Sigmoid colon (tissue), 6 donors: ENCODE measurements at regions not wholly inside any gene's neighbourhood (a gene's known extent, or its start where the extent isn't known, plus 50 kb on each side); places are given as distances from the start of the nearest gene placed in this dataset.

Experiments used
- DNase-seq: peaks from one replicate; pipeline ENCODE4 v3.0.0-alpha.2; 2019
- H3K27ac ChIP-seq, 4 donors: fragments of 200-600 bp; sonication (generic); one replicate each; pipeline ENCODE4 v1.5.1; 2016 to 2019; ENCODE audit warnings: mild to moderate bottlenecking in 1 of 4
- H3K27me3 ChIP-seq, 3 donors: fragments of 200-600 bp; sonication (generic); one replicate each; pipeline ENCODE4 v1.5.1; 2019; ENCODE audit warnings: mild to moderate bottlenecking in 1 of 3
- H3K36me3 ChIP-seq, 4 donors: fragments of 200-600 bp; sonication (generic); one replicate each; pipeline ENCODE4 v1.5.1; 2016 to 2019
- H3K4me1 ChIP-seq, 4 donors: fragments of 200-600 bp; sonication (generic); one replicate each; pipeline ENCODE4 v1.5.1; 2017 to 2019
- H3K4me3 ChIP-seq, 4 donors: fragments of 200-600 bp; sonication (generic); one replicate each; pipeline ENCODE4 v1.5.1; 2017 to 2019; ENCODE audit warnings: mild to moderate bottlenecking in 2 of 4, moderate library complexity in 1 of 4
- H3K9me3 ChIP-seq, 4 donors: fragments of 200-600 bp in 3 of 4; sonication (generic) in 3 of 4; one replicate each; pipeline versions ENCODE4 v1.5.1 to v1.6.1; 2013 to 2019
- CTCF ChIP-seq, 4 experiments: fragments of 450-650 bp in 3 of 4; fragments of 200-600 bp in 1 of 4; IDR thresholded peaks; one replicate each; pipeline ENCODE4 v1.5.1; 2016 to 2019; ENCODE audit warnings: antibody characterized with exemption in 4 of 4, mild to moderate bottlenecking in 3 of 4, moderate library complexity in 2 of 4
- EP300 ChIP-seq, 4 donors: sonication (generic); formaldehyde crosslinking; IDR thresholded peaks; one replicate each; pipeline ENCODE4 v1.6.1; 2017; ENCODE audit warnings: antibody characterized with exemption in 4 of 4
- POLR2A ChIP-seq, 2 donors: fragments of 450-650 bp; IDR thresholded peaks; one replicate each; pipeline ENCODE4 v1.6.1; 2016; ENCODE audit warnings: antibody characterized with exemption in 2 of 2, mild to moderate bottlenecking in 2 of 2, moderate library complexity in 2 of 2
- POLR2AphosphoS5 ChIP-seq, 4 donors: sonication (generic); formaldehyde crosslinking; IDR thresholded peaks; one replicate each; pipeline ENCODE4 v1.6.1; 2017; ENCODE audit warnings: antibody characterized with exemption in 4 of 4
- WGBS, 2 donors: extraction: QIAGEN DNeasy Blood & Tissue Kit; methylation state at CpG; one replicate each; pipeline ENCODE4 v1.1.7; 2013; 5-methylcytosine and 5-hydroxymethylcytosine counted together
- intact Hi-C: fragments of 100-400 bp; cut with DNase I; formaldehyde crosslinking; loops from one replicate; pipeline ENCODE4 v1.15.1; 2023
- donor health status: healthy with polysubstance abuse.
- donor health status: healthy.

- no peaks in the 10 kb centered on the region for H3K36me3 ChIP-seq
- H3K27me3 ChIP-seq = no peaks in the 10 kb centered on the region
- no peaks in the 10 kb centered on the region for H3K9me3 ChIP-seq
- H3K27ac ChIP-seq = no peak overlapping the region
- TF ChIP-seq EP300 (IDR thresholded peaks at IDR 0.05) = no peak
- no peak for TF ChIP-seq POLR2AphosphoS5 (IDR thresholded peaks at IDR 0.05)
- TF ChIP-seq POLR2A (IDR thresholded peaks at IDR 0.05) = no peak
- H3K4me1 ChIP-seq = no peaks in the 10 kb centered on the region
- WGBS, 2 donors = 90 to 93% methylated on average over 2 of the region's 2 CpGs
- intact Hi-C loops = no loop called here
- no peak overlapping the region for H3K4me3 ChIP-seq
- DNase-seq = no peak
Measured at GRCh38 chr11:42707541-42707940, 604.3 kb upstream of the API5 start.

- Histone ChIP-seq H3K36me3 (no peaks in the 10 kb centered on the region), H3K27me3 (no peaks in the 10 kb centered on the region), H3K4me1 (no peaks in the 10 kb centered on the region), H3K27ac (no peak overlapping the region), H3K4me3 (no peak overlapping the region), H3K9me3 (no peaks in the 10 kb centered on the region)
- DNase-seq = no peak
- WGBS, 2 donors = 88 to 90% methylated on average over 1 of the region's 1 CpG
- intact Hi-C loops = no loop called here
- no peak for TF ChIP-seq EP300 (IDR thresholded peaks at IDR 0.05)
- TF ChIP-seq POLR2A (IDR thresholded peaks at IDR 0.05) = no peak
- no peak for TF ChIP-seq CTCF (IDR thresholded peaks at IDR 0.05)
- TF ChIP-seq POLR2AphosphoS5 (IDR thresholded peaks at IDR 0.05) = no peak
Measured at GRCh38 chr11:42709216-42709615, 602.6 kb upstream of the API5 start.

DNA sequence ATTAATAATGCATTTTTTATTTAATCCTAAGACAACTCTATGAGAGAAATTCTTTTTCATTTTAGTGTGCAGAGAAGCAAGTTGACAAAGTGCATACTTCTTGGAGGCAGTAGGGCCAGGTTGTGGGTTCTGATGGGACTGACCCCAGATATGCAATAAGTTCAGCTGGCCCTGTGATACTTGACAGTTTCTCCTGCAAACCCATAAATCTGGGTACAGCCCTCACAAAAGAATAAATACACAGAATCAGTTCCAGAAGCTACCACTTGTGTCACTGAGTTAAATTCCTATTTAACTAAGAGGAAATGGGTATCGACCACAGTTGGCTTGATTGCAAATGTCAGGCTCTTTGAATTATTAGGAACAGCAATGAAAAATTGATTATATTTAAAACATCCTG is 598.5 kb upstream of the API5 start:
- 52 to 65% methylated on average over 1 of the region's 1 CpG for WGBS, 2 donors
- DNase-seq = no peak
- intact Hi-C loops = no loop called here

GRCh38 chr11:42713753-42714152 is 598.0 kb upstream of the API5 start:
- intact Hi-C loops = no loop called here
- Histone ChIP-seq H3K27me3 (no peaks in the 10 kb centered on the region), H3K4me1 (no peaks in the 10 kb centered on the region), H3K9me3 (no peaks in the 10 kb centered on the region), H3K36me3 (no peaks in the 10 kb centered on the region), H3K4me3 (no peak overlapping the region), H3K27ac (no peak overlapping the region)
- no peak for DNase-seq
- 56 to 81% methylated on average over 1 of the region's 1 CpG for WGBS, 2 donors
- TF ChIP-seq POLR2A (IDR thresholded peaks at IDR 0.05) = no peak
- TF ChIP-seq EP300 (IDR thresholded peaks at IDR 0.05) = no peak
- TF ChIP-seq POLR2AphosphoS5 (IDR thresholded peaks at IDR 0.05) = no peak
- TF ChIP-seq CTCF (IDR thresholded peaks at IDR 0.05) = no peak

More for the DNA sequence above, 598.5 kb upstream of the API5 start:
- TF ChIP-seq EP300 (IDR thresholded peaks at IDR 0.05) = no peak
- no peak for TF ChIP-seq POLR2A (IDR thresholded peaks at IDR 0.05)
- no peak for TF ChIP-seq CTCF (IDR thresholded peaks at IDR 0.05)
- TF ChIP-seq POLR2AphosphoS5 (IDR thresholded peaks at IDR 0.05) = no peak
- H3K36me3 ChIP-seq = no peaks in the 10 kb centered on the region
- no peaks in the 10 kb centered on the region for H3K27me3 ChIP-seq
- no peaks in the 10 kb centered on the region for H3K4me1 ChIP-seq
- H3K27ac ChIP-seq = no peak overlapping the region
- no peaks in the 10 kb centered on the region for H3K9me3 ChIP-seq
- H3K4me3 ChIP-seq = no peak overlapping the region

- Histone ChIP-seq H3K4me3 (no peak overlapping the region), H3K9me3 (peaks cover 0 to 2% (median 0%) of the 10 kb centered on the region in 4 donors), H3K27ac (no peak overlapping the region), H3K36me3 (no peaks in the 10 kb centered on the region), H3K27me3 (no peaks in the 10 kb centered on the region), H3K4me1 (no peaks in the 10 kb centered on the region)
- DNase-seq = no peak
- 62 to 69% methylated on average over 3 of the region's 3 CpGs for WGBS, 2 donors
- TF ChIP-seq CTCF (IDR thresholded peaks at IDR 0.05) = no peak
- TF ChIP-seq POLR2AphosphoS5 (IDR thresholded peaks at IDR 0.05) = no peak
- no peak for TF ChIP-seq POLR2A (IDR thresholded peaks at IDR 0.05)
- no peak for TF ChIP-seq EP300 (IDR thresholded peaks at IDR 0.05)
- intact Hi-C loops = no loop called here
Measured at GRCh38 chr11:42720716-42721563, 590.9 kb upstream of the API5 start.
